GM12878 (cell line): ENCODE measurements at regions not wholly inside any gene's neighbourhood (a gene's known extent, or its start where the extent isn't known, plus 50 kb on each side); places are given as distances from the start of the nearest gene placed in this dataset.
A peak's percentile ranks its signal among the peaks of the same experiment; 100 is the strongest.

Experiments used
- ATAC-seq: fragments of 200-7000 bp; cut with Tn5 transposase; 3 replicates; pipeline ENCODE4 v1.9.1; 2020; ENCODE audit warnings: mild to moderate bottlenecking, moderate library complexity
- BruUV-seq: library from RNA; stranded (reverse); fragments of 400-500 nt; replicated peaks from 2 replicates; lab custom pipeline; 2021; lab: Mats Ljungman, UMichigan
- CTCF ChIA-PET: fragments of 300-600 bp; sonication (Branson Sonifier 250); formaldehyde crosslinking; extraction: SDS; loops from one replicate; lab custom pipeline; 2021; ENCODE audit warnings: inconsistent platforms; lab: Yijun Ruan, JAX
- POLR2A ChIA-PET: fragments of 350-600 bp; formaldehyde crosslinking; extraction: SDS; loops from one replicate; lab custom pipeline; 2021; ENCODE audit warnings: inconsistent platforms; lab: Charles Lee
- RAD21 ChIA-PET: fragments of 300-600 bp; sonication (Branson Sonifier 250); formaldehyde crosslinking; loops from one replicate; lab custom pipeline; 2023; ENCODE audit warnings: antibody characterized with exemption; ENCODE audit not compliant: unreplicated experiment; lab: Charles Lee
- SMC1A ChIA-PET: fragments of 300-600 bp; sonication (Branson Sonifier 250); formaldehyde crosslinking; loops from one replicate; lab custom pipeline; 2023; ENCODE audit not compliant: unreplicated experiment, uncharacterized antibody; lab: Charles Lee
- DNase-seq: peaks from one replicate; pipeline ENCODE4 v3.0.0-alpha.2; 2011; ENCODE audit warnings: low read depth, low spot score
- FAIRE-seq: peaks from 3 replicates; lab custom pipeline; 2011; peaks lifted over from hg19 to GRCh38; lab: Jason Lieb, UNC
- H2AFZ ChIP-seq: 2 replicates; pipeline ENCODE4 v1.6.0; 2011; ENCODE audit warnings: low read depth, low read length, control low read depth; ENCODE audit not compliant: control insufficient read depth
- H3K27ac ChIP-seq: 2 replicates; pipeline ENCODE4 v1.5.1; 2011; ENCODE audit warnings: control low read depth; ENCODE audit not compliant: control insufficient read depth, insufficient read depth
- H3K27me3 ChIP-seq, 2 experiments: replicated peaks in 1 of 2; 2 replicates each; pipeline versions ENCODE4 v1.6.0 to v1.6.1; 2011; ENCODE audit warnings: low read length in 1 of 2; ENCODE audit not compliant: control insufficient read depth in 2 of 2, insufficient read depth in 2 of 2
- H3K36me3 ChIP-seq, 2 experiments: 2 replicates each; pipeline ENCODE4 v1.5.1; 2011; ENCODE audit warnings: low read length in 1 of 2; ENCODE audit not compliant: control insufficient read depth in 2 of 2, insufficient read depth in 2 of 2
- H3K4me1 ChIP-seq: 2 replicates; pipeline ENCODE4 v1.6.1; 2011; ENCODE audit warnings: mild to moderate bottlenecking, low read length, moderate library complexity, mixed read lengths; ENCODE audit not compliant: control insufficient read depth, insufficient read depth
- H3K4me2 ChIP-seq: 2 replicates; pipeline ENCODE4 v1.6.0; 2011; ENCODE audit warnings: control low read depth; ENCODE audit not compliant: control insufficient read depth, insufficient read depth
- H3K4me3 ChIP-seq: fragments of 200-600 bp; sonication (generic); 2 replicates; pipeline ENCODE4 v1.5.1; 2016
- H3K79me2 ChIP-seq: 2 replicates; pipeline ENCODE4 v1.6.0; 2011; ENCODE audit warnings: low read length; ENCODE audit not compliant: control insufficient read depth, insufficient read depth
- H3K9ac ChIP-seq: 2 replicates; pipeline ENCODE4 v1.8.0; 2011; ENCODE audit warnings: low read length, control low read depth, mixed read lengths; ENCODE audit not compliant: control insufficient read depth, insufficient read depth
- H3K9me3 ChIP-seq: replicated peaks from 3 replicates; pipeline ENCODE4 v1.5.1; 2011; ENCODE audit warnings: mild to moderate bottlenecking, low read length; ENCODE audit not compliant: control insufficient read depth, insufficient read depth
- H4K20me1 ChIP-seq: 2 replicates; pipeline ENCODE4 v1.6.0; 2011; ENCODE audit not compliant: control insufficient read depth, insufficient read depth
- ASH2L ChIP-seq: fragments of 300-600, 200-600 bp; sonication (generic); IDR thresholded peaks from 2 replicates; pipeline ENCODE4 v1.6.1; 2017; ENCODE audit warnings: low read depth, mild to moderate bottlenecking, borderline replicate concordance
- BCL11A ChIP-seq: IDR thresholded peaks from 2 replicates; pipeline ENCODE4 v1.6.1; 2011; ENCODE audit warnings: low read depth, low read length
- FOXK2 ChIP-seq: fragments of 450-650 bp; IDR thresholded peaks from 2 replicates; pipeline ENCODE4 v1.6.1; 2017; ENCODE audit warnings: mild to moderate bottlenecking, moderate library complexity
- HCFC1 ChIP-seq: fragments of 150-350 bp; IDR thresholded peaks from 2 replicates; pipeline ENCODE4 v1.6.1; 2014; ENCODE audit warnings: low read length
- HDAC6 ChIP-seq: fragments of 200-600 bp; sonication (generic); IDR thresholded peaks from one replicate; pipeline ENCODE4 v1.8.0; 2017; ENCODE audit warnings: antibody characterized with exemption; ENCODE audit not compliant: unreplicated experiment
- IRF4 ChIP-seq: IDR thresholded peaks from 2 replicates; pipeline ENCODE4 v1.6.1; 2011; ENCODE audit warnings: low read depth, low read length
- MXI1 ChIP-seq: fragments of 150-350 bp; IDR thresholded peaks from 2 replicates; pipeline ENCODE4 v1.6.1; 2011; ENCODE audit warnings: low read depth, mild to moderate bottlenecking, inconsistent platforms, low read length, improper control_type of control experiment
- MYB ChIP-seq: fragments of 150-350 bp; IDR thresholded peaks from 2 replicates; pipeline ENCODE4 v1.6.1; 2014; ENCODE audit warnings: mild to moderate bottlenecking, low read depth, low read length, borderline replicate concordance
- RB1 ChIP-seq: fragments of 450-650 bp; formaldehyde crosslinking; IDR thresholded peaks from 2 replicates; pipeline ENCODE4 v1.6.1; 2017; ENCODE audit warnings: mild to moderate bottlenecking, borderline replicate concordance
- RUNX3 ChIP-seq: IDR thresholded peaks from 2 replicates; pipeline ENCODE4 v1.6.1; 2012; ENCODE audit warnings: low read length, inconsistent platforms
- SMC3 ChIP-seq: IDR thresholded peaks from 2 replicates; pipeline ENCODE4 v1.6.1; 2011; ENCODE audit warnings: low read length, improper control_type of control experiment, borderline replicate concordance
- SREBF2 ChIP-seq: IDR thresholded peaks from 2 replicates; pipeline ENCODE4 v1.6.1; 2012; ENCODE audit warnings: mild to moderate bottlenecking, low read length
- ZNF274 ChIP-seq: IDR thresholded peaks from one replicate; pipeline ENCODE4 v1.8.0; 2011; ENCODE audit not compliant: insufficient read length, insufficient read depth
- WGBS: methylation state at CpG from one replicate; pipeline ENCODE4 v1.1.6; 2016; ENCODE audit warnings: low lambda C conversion rate; ENCODE audit not compliant: insufficient replicate concordance, insufficient coverage; ENCODE audit errors: missing lambda C conversion rate; 5-methylcytosine and 5-hydroxymethylcytosine counted together
- in situ Hi-C: fragments of 300-500 bp; cut with MboI; formaldehyde crosslinking; loops from 9 replicates; pipeline ENCODE4 v1.14.3; 2018; ENCODE audit warnings: mixed read lengths
- intact Hi-C: fragments of 100-400 bp; cut with micrococcal nuclease; formaldehyde crosslinking; loops from one replicate; pipeline ENCODE4 v1.14.2; 2022; ENCODE audit not compliant: unreplicated experiment
- TF ChIP-seq, protein P1 (sequence below): IDR thresholded peaks from 2 replicates; pipeline ENCODE4 v1.6.1; 2012; ENCODE audit warnings: low read depth, low read length, improper control_type of control experiment
- TF ChIP-seq, protein P2 (sequence below): fragments of 450-650 bp; IDR thresholded peaks from 2 replicates; pipeline ENCODE4 v1.6.1; 2017; ENCODE audit warnings: mild to moderate bottlenecking, moderate library complexity
- TF ChIP-seq, protein P3 (sequence below): fragments of 450-650 bp; IDR thresholded peaks from 2 replicates; pipeline ENCODE4 v1.6.1; 2017; ENCODE audit warnings: low read depth, mild to moderate bottlenecking, moderate library complexity
- TF ChIP-seq, protein P4 (sequence below): IDR thresholded peaks from 2 replicates; pipeline ENCODE4 v1.6.1; 2011; ENCODE audit warnings: borderline replicate concordance, low read depth, mild to moderate bottlenecking, moderate library complexity, low read length; ENCODE audit not compliant: insufficient read depth, poor library complexity, severe bottlenecking

DNA sequence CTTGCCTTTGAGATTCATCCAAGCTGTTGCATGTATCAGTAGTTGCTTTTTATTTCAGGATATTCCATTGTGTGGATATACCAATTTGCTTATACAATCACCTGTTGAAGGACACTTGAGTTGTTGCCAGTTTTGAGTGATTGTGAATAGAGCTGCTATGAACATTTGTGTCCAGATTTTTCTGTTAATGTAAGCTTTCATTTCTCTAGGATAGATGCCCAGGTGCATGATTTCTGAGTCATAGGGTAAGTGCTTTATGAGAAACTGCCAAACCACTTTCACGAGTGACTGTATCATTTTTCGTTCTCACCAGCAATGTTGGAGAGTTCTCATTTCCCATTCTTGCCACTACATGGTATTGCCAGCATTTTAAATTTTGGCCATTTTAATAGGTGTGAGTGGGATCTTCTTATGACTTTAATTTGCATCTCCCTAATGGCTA, 434.6 kb upstream of the RGS6 start:
- intact Hi-C loops = loop anchor here (1.0 to 5.0 kb wide), 7 partner anchors 24 to 175 kb away; no protein-coding TSS in a partner anchor
- in situ Hi-C loops = loop anchor here (5.0 kb wide), 1 partner anchor 175 kb away; the partner anchor contains the start of gene SIPA1L1
- DNase-seq (peak; percentile 98), FAIRE-seq (peak; percentile 92), ATAC-seq (peak; percentile 91)
- Histone ChIP-seq H3K4me3 (no peak overlapping the region), H3K36me3 (0 out of 4 replicates have a peak, but pooled peaks cover 0 to 2% of the 10 kb centered on the region in 2 experiments), H3K4me2 (peak overlapping the region; percentile 76), H3K79me2 (peaks cover 62% of the 10 kb centered on the region), H3K9me3 (peaks cover 8% of the 10 kb centered on the region; the same call in 2 of the 3 replicates), H3K4me1 (peaks cover 43% of the 10 kb centered on the region), H3K27me3 (no peaks in the 10 kb centered on the region), H2AFZ (no peak overlapping the region), H4K20me1 (no peaks in the 10 kb centered on the region), H3K27ac (peak overlapping the region; percentile 94), H3K9ac (no peak overlapping the region)
- ChIA-PET CTCF (interaction anchor here (0.6 to 2.7 kb wide), 23 partner anchors 13 to 358 kb away, joined by 3 to 18 read pairs (median 4); no protein-coding TSS in a partner anchor), POLR2A (interaction anchor here (0.7 to 3.6 kb wide), 20 partner anchors 8 to 176 kb away, joined by 3 to 25 read pairs (median 4); no protein-coding TSS in a partner anchor), SMC1A (interaction anchor here (0.6 to 5.6 kb wide), 58 partner anchors 9 to 267 kb away, joined by 3 to 75 read pairs (median 4); no protein-coding TSS in a partner anchor), RAD21 (interaction anchor here (0.7 to 9.5 kb wide), 44 partner anchors 9 to 268 kb away, joined by 3 to 151 read pairs (median 4); partner anchors contain the start of gene SIPA1L1)
- WGBS = 2% methylated on average over 2 of the region's 2 CpGs
- BruUV-seq = no TSS peak
- no peak for TF ChIP-seq RB1
- TF ChIP-seq IRF4 = peak; percentile 97
- TF ChIP-seq, protein P1, sequence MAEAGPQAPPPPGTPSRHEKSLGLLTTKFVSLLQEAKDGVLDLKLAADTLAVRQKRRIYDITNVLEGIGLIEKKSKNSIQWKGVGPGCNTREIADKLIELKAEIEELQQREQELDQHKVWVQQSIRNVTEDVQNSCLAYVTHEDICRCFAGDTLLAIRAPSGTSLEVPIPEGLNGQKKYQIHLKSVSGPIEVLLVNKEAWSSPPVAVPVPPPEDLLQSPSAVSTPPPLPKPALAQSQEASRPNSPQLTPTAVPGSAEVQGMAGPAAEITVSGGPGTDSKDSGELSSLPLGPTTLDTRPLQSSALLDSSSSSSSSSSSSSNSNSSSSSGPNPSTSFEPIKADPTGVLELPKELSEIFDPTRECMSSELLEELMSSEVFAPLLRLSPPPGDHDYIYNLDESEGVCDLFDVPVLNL = no peak
- TF ChIP-seq HCFC1 = no peak
- TF ChIP-seq MYB = peak; percentile 90
- no peak for TF ChIP-seq ZNF274
- no peak for TF ChIP-seq SMC3
- no peak for TF ChIP-seq HDAC6
- TF ChIP-seq MXI1 = peak; percentile 75
- no peak for TF ChIP-seq FOXK2
- TF ChIP-seq, protein P2, sequence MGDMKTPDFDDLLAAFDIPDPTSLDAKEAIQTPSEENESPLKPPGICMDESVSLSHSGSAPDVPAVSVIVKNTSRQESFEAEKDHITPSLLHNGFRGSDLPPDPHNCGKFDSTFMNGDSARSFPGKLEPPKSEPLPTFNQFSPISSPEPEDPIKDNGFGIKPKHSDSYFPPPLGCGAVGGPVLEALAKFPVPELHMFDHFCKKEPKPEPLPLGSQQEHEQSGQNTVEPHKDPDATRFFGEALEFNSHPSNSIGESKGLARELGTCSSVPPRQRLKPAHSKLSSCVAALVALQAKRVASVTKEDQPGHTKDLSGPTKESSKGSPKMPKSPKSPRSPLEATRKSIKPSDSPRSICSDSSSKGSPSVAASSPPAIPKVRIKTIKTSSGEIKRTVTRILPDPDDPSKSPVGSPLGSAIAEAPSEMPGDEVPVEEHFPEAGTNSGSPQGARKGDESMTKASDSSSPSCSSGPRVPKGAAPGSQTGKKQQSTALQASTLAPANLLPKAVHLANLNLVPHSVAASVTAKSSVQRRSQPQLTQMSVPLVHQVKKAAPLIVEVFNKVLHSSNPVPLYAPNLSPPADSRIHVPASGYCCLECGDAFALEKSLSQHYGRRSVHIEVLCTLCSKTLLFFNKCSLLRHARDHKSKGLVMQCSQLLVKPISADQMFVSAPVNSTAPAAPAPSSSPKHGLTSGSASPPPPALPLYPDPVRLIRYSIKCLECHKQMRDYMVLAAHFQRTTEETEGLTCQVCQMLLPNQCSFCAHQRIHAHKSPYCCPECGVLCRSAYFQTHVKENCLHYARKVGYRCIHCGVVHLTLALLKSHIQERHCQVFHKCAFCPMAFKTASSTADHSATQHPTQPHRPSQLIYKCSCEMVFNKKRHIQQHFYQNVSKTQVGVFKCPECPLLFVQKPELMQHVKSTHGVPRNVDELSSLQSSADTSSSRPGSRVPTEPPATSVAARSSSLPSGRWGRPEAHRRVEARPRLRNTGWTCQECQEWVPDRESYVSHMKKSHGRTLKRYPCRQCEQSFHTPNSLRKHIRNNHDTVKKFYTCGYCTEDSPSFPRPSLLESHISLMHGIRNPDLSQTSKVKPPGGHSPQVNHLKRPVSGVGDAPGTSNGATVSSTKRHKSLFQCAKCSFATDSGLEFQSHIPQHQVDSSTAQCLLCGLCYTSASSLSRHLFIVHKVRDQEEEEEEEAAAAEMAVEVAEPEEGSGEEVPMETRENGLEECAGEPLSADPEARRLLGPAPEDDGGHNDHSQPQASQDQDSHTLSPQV = no peak
- TF ChIP-seq RUNX3 = peak; percentile 96
- TF ChIP-seq SREBF2 = no peak
- no peak for TF ChIP-seq ASH2L
- TF ChIP-seq, protein P3, sequence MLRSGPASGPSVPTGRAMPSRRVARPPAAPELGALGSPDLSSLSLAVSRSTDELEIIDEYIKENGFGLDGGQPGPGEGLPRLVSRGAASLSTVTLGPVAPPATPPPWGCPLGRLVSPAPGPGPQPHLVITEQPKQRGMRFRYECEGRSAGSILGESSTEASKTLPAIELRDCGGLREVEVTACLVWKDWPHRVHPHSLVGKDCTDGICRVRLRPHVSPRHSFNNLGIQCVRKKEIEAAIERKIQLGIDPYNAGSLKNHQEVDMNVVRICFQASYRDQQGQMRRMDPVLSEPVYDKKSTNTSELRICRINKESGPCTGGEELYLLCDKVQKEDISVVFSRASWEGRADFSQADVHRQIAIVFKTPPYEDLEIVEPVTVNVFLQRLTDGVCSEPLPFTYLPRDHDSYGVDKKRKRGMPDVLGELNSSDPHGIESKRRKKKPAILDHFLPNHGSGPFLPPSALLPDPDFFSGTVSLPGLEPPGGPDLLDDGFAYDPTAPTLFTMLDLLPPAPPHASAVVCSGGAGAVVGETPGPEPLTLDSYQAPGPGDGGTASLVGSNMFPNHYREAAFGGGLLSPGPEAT = peak; percentile 96
- TF ChIP-seq, protein P4, sequence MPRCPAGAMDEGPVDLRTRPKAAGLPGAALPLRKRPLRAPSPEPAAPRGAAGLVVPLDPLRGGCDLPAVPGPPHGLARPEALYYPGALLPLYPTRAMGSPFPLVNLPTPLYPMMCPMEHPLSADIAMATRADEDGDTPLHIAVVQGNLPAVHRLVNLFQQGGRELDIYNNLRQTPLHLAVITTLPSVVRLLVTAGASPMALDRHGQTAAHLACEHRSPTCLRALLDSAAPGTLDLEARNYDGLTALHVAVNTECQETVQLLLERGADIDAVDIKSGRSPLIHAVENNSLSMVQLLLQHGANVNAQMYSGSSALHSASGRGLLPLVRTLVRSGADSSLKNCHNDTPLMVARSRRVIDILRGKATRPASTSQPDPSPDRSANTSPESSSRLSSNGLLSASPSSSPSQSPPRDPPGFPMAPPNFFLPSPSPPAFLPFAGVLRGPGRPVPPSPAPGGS = peak; percentile 98
- peak; percentile 98 for TF ChIP-seq BCL11A
